Esophagus squamous epithelium (tissue), 5 donors: ENCODE measurements at regions not wholly inside any gene's neighbourhood (a gene's known extent, or its start where the extent isn't known, plus 50 kb on each side); places are given as distances from the start of the nearest gene placed in this dataset.

Experiments used
- DNase-seq: peaks from one replicate; lab custom pipeline; 2025; lab: John Stamatoyannopoulos, UW
- H3K27ac ChIP-seq, 4 donors: fragments of 200-600 bp; sonication (generic); one replicate each; pipeline ENCODE4 v1.5.1; 2016 to 2019; ENCODE audit warnings: mild to moderate bottlenecking in 1 of 4
- H3K27me3 ChIP-seq, 4 donors: fragments of 200-600 bp; sonication (generic); 1 replicate in 3 of 4; 2 replicates in 1 of 4; pipeline versions ENCODE4 v1.5.1 to v1.6.0; 2017 to 2021; ENCODE audit warnings: antibody characterized with exemption in 1 of 4
- H3K36me3 ChIP-seq, 3 donors: fragments of 200-600 bp; sonication (generic); one replicate each; pipeline ENCODE4 v1.5.1; 2016 to 2019
- H3K4me1 ChIP-seq, 3 donors: fragments of 200-600 bp; sonication (generic); one replicate each; pipeline ENCODE4 v1.5.1; 2017 to 2019
- H3K4me3 ChIP-seq, 4 donors: fragments of 200-600 bp; sonication (generic); 1 replicate in 3 of 4; 2 replicates in 1 of 4; pipeline ENCODE4 v1.5.1; 2016 to 2019; ENCODE audit warnings: mild to moderate bottlenecking in 2 of 4, moderate library complexity in 1 of 4
- H3K9me3 ChIP-seq, 3 donors: fragments of 200-600 bp; sonication (generic); one replicate each; pipeline ENCODE4 v1.5.1; 2016 to 2019
- CTCF ChIP-seq, 6 experiments: fragments of 450-650 bp in 4 of 6; fragments of 200-600 bp in 2 of 6; sonication (generic) in 2 of 6; IDR thresholded peaks; one replicate each; pipeline ENCODE4 v1.5.1; 2016 to 2019; ENCODE audit warnings: antibody characterized with exemption in 6 of 6, mild to moderate bottlenecking in 4 of 6, moderate library complexity in 4 of 6
- POLR2A ChIP-seq, 4 donors: fragments of 450-650 bp; IDR thresholded peaks; one replicate each; pipeline ENCODE4 v1.6.1; 2017; ENCODE audit warnings: antibody characterized with exemption in 4 of 4, mild to moderate bottlenecking in 4 of 4, moderate library complexity in 3 of 4
- WGBS, 2 donors: methylation state at CpG; one replicate each; pipeline ENCODE4 v1.1.5; 2018; 5-methylcytosine and 5-hydroxymethylcytosine counted together
- intact Hi-C: fragments of 100-400 bp; cut with DNase I; formaldehyde crosslinking; loops from one replicate; pipeline ENCODE4 v1.15.0; 2022
- donor health status: DM: yes; HTN: yes; CAD: no.

DNA sequence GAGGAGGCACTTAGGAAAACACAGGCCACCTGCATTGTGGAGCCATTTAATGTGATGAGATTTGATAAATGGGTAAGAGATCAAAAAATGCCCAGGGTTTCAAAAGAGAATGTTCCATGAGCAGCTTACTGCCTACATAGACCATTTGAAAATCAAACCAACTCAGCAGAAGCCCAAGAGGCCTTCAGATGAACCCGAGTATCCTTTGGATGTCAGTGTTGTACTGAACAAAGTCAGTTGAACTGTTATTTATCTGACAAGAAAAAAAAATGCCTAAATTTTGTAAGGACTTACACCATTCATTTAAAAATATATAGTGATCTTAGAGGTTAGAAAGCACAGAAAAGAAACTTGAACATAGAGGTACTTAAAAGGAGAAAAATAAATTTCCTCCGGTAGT is 381.7 kb downstream of the ZFHX3 start:
- H3K27ac ChIP-seq, result no peak overlapping the region
- no peaks in the 10 kb centered on the region for H3K27me3 ChIP-seq
- no peak for TF ChIP-seq POLR2A (IDR thresholded peaks at IDR 0.05)
- no peak for TF ChIP-seq CTCF (IDR thresholded peaks at IDR 0.05)
- no peaks in the 10 kb centered on the region for H3K36me3 ChIP-seq
- no peak for DNase-seq
- H3K4me3 ChIP-seq, result no peak overlapping the region
- intact Hi-C loops, result no loop called here
- 95 to 100% methylated on average over 2 of the region's 2 CpGs for WGBS, 2 donors
- H3K9me3 ChIP-seq, result no peaks in the 10 kb centered on the region
- peaks cover 0 to 20% (median 5%) of the 10 kb centered on the region in 3 donors for H3K4me1 ChIP-seq

DNA sequence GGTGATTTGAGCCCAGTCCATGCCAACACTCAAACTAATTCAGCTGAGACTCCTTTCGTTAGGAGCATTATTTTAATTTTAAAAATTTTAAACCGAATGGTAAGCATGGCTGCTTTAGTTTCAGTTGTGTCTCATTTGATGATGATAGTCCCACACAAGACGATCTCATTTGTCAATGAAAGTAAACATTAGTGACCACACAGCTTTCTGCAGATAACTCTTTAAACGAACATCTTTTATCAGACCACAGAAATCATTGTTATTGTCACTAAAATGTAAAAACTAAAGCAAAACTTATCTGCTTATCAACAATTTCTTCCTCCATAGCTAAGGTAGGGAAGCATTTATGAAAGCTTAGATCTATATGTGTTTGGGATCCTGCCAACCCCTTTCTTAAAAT is 382.2 kb downstream of the ZFHX3 start:
- no peak for TF ChIP-seq CTCF (IDR thresholded peaks at IDR 0.05)
- no peak for TF ChIP-seq POLR2A (IDR thresholded peaks at IDR 0.05)
- intact Hi-C loops, result no loop called here
- H3K4me3 ChIP-seq, result peak overlapping the region; percentile 73 to 83 (median 76)
- H3K9me3 ChIP-seq, result no peaks in the 10 kb centered on the region
- H3K27ac ChIP-seq, result peak overlapping the region in 1 of 4 donors; percentile 76
- H3K36me3 ChIP-seq, result no peaks in the 10 kb centered on the region
- WGBS, 2 donors, result 11 to 14% methylated on average over 4 of the region's 4 CpGs
- DNase-seq, result no peak
- no peaks in the 10 kb centered on the region for H3K27me3 ChIP-seq
- H3K4me1 ChIP-seq, result peaks cover 0 to 20% (median 5%) of the 10 kb centered on the region in 3 donors

DNA sequence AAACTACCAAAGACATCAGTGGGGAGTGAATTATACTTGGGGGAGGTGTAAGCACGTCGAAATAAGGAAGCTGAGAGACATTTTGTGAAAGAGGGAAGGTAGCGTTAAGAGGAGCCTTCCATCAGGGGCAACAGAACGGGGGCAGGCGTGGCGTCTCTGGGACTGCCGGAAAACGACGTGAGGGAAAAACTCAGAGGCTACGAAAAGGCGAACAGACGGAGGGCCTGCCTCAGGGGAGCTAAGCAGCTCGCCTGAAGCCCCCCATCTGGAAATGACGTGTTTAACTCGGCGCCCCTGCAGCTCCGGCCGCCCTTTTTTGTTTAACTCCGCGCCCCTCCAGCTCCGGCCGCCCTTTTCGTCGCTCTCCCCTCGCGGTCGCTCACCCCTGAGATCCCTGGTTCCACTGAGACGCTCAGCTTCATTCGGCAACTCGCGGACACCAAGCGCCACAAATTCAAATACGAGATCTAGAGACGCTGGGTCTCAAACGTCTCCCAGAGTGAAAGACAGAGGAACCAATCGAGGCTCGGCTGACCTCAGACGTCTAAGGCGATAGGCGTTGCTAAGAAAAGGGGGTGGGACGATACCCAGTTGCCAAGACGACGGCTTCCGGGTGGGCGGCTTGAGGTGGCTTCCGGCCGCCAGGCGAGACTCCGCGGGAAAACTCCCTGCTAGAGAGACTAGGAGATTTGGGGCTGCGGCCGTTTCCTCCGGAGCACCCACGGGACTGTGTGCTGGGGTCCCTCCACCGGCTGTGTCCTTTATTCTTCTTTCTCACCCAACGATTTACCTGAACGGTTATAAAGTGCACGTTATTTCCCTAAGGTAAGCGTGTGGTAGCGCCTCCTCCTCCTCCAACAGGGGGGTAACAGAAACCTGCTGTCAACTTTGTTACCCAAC is 383.2 kb downstream of the ZFHX3 start:
- intact Hi-C loops, result no loop called here
- Histone ChIP-seq H3K4me1 (peaks cover 0 to 20% (median 5%) of the 10 kb centered on the region in 3 donors), H3K27me3 (no peaks in the 10 kb centered on the region), H3K4me3 (peak overlapping the region; percentile 73 to 83 (median 76)), H3K36me3 (no peaks in the 10 kb centered on the region), H3K9me3 (no peaks in the 10 kb centered on the region), H3K27ac (peak overlapping the region; percentile 17 to 76 (median 74))
- TF ChIP-seq CTCF (IDR thresholded peaks at IDR 0.05) (peak in 2 of 6 experiments; percentile 21 to 31), POLR2A (IDR thresholded peaks at IDR 0.05) (no peak)
- DNase-seq, result peak; percentile 76
- 0% methylated on average over 20 to 38 of the region's 60 CpGs for WGBS, 2 donors

DNA sequence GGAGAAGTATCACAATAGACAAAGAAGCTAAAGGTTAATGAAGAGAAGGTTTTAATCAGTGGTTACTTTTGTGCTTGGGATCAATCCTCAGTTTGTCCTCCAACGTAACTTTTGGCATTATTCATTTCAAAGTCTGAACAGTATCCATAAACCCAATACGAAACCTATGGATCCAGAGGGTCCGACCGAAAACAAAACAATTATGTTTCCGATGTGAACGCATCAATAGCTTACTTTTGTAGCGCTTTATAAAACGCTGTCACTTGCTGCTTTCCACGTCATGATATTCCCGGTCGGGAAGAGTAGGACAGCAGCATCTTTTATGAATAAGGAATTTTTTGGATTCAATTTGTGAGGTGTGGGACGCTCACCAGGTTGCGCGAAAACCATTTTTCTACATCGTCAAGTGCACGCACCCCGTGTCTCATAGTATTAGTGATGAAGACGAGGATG is 383.8 kb downstream of the ZFHX3 start:
- H3K9me3 ChIP-seq, result no peaks in the 10 kb centered on the region
- no peak for TF ChIP-seq CTCF (IDR thresholded peaks at IDR 0.05)
- no peak for TF ChIP-seq POLR2A (IDR thresholded peaks at IDR 0.05)
- H3K27ac ChIP-seq, result peak overlapping the region in 2 of 4 donors; percentile 73 to 76
- intact Hi-C loops, result no loop called here
- H3K4me1 ChIP-seq, result peaks cover 0 to 20% (median 5%) of the 10 kb centered on the region in 3 donors
- no peaks in the 10 kb centered on the region for H3K36me3 ChIP-seq
- DNase-seq, result no peak
- 2% methylated on average over 17 to 18 of the region's 18 CpGs for WGBS, 2 donors
- H3K27me3 ChIP-seq, result no peaks in the 10 kb centered on the region
- H3K4me3 ChIP-seq, result peak overlapping the region; percentile 73 to 83 (median 76)
